A549 (cell line): ENCODE measurements at regions not wholly inside any gene's neighbourhood (a gene's known extent, or its start where the extent isn't known, plus 50 kb on each side); places are given as distances from the start of the nearest gene placed in this dataset.

ENCODE experiments used
- CBX2 ChIP-seq: fragments of 200-600 bp; sonication (generic); IDR thresholded peaks from 2 replicates; pipeline ENCODE4 v1.6.1; 2016; ENCODE audit warnings: low read depth, mild to moderate bottlenecking, borderline replicate concordance
- EP300 ChIP-seq, 2 experiments: fragments of >200 bp; sonication (Bioruptor Twin); formaldehyde crosslinking; IDR thresholded peaks; 2 replicates in 1 of 2; 3 replicates in 1 of 2; pipeline ENCODE4 v1.6.1; 2016 to 2017
- NR3C1 ChIP-seq: fragments of >200 bp; sonication (Bioruptor Twin); formaldehyde crosslinking; IDR thresholded peaks from 3 replicates; pipeline ENCODE4 v1.6.1; 2017
- POLR2A ChIP-seq: IDR thresholded peaks from 2 replicates; pipeline ENCODE4 v1.6.1; 2012; ENCODE audit warnings: mild to moderate bottlenecking, low read length
- POLR2AphosphoS2 ChIP-seq: conservative IDR thresholded peaks from 2 replicates; pipeline ENCODE4 v1.6.1; 2012; ENCODE audit warnings: low read length, improper control_type of control experiment, inconsistent platforms
- RCOR1 ChIP-seq: fragments of 150-350 bp; IDR thresholded peaks from 2 replicates; pipeline ENCODE4 v1.6.1; 2014; ENCODE audit warnings: antibody characterized with exemption, low read length, low read depth
- SREBF2 ChIP-seq: fragments of 450-650 bp; IDR thresholded peaks from 2 replicates; pipeline ENCODE4 v1.6.1; 2014; ENCODE audit warnings: mild to moderate bottlenecking, moderate library complexity
- TF ChIP-seq, protein P1 (sequence below): fragments of >200 bp; sonication (Bioruptor Twin); formaldehyde crosslinking; IDR thresholded peaks from 3 replicates; pipeline ENCODE4 v1.5.1; 2016

- TF ChIP-seq, protein P1, sequence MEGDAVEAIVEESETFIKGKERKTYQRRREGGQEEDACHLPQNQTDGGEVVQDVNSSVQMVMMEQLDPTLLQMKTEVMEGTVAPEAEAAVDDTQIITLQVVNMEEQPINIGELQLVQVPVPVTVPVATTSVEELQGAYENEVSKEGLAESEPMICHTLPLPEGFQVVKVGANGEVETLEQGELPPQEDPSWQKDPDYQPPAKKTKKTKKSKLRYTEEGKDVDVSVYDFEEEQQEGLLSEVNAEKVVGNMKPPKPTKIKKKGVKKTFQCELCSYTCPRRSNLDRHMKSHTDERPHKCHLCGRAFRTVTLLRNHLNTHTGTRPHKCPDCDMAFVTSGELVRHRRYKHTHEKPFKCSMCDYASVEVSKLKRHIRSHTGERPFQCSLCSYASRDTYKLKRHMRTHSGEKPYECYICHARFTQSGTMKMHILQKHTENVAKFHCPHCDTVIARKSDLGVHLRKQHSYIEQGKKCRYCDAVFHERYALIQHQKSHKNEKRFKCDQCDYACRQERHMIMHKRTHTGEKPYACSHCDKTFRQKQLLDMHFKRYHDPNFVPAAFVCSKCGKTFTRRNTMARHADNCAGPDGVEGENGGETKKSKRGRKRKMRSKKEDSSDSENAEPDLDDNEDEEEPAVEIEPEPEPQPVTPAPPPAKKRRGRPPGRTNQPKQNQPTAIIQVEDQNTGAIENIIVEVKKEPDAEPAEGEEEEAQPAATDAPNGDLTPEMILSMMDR, result no peak
- no peak for TF ChIP-seq CBX2
- TF ChIP-seq RCOR1, result no peak
- no peak for TF ChIP-seq NR3C1
- TF ChIP-seq POLR2A, result no peak
- no peak for TF ChIP-seq SREBF2
- no peak for TF ChIP-seq EP300 (IDR thresholded peaks at IDR 0.05)
- no peak for TF ChIP-seq POLR2AphosphoS2
Measured at GRCh38 chr5:53180991-53181390, 71.4 kb upstream of the MOCS2 start.
